ENCODE measurements at regions not wholly inside any gene's neighbourhood (a gene's known extent, or its start where the extent isn't known, plus 50 kb on each side); places are given as distances from the start of the nearest gene placed in this dataset.

GRCh38 chrY:19354061-19354856, 390.3 kb downstream of the KDM5D start:
- DNase-seq: no peak

GRCh38 chrY:19351616-19352015, 392.9 kb downstream of the KDM5D start:
- no peak for DNase-seq

DNA sequence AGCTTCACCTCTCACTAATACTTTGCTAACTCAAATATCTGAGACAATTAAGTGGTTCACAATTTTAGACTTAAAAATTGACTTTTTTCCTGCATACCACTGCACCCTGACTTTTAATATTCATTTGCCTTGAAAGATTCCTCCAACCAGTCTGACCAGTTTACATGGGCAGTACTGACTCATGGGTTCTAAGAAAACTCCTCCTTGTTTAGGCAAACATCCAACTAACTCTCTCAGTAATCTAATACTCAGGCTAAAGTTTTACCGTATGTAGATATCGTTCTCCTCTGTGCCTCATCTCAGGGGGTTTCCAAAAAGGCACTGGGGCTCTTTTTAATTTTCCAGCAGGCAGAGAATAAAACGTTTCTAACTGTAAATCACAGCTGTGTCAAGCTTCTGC, 422.8 kb downstream of the KDM5D start:
- no peak for DNase-seq

DNA sequence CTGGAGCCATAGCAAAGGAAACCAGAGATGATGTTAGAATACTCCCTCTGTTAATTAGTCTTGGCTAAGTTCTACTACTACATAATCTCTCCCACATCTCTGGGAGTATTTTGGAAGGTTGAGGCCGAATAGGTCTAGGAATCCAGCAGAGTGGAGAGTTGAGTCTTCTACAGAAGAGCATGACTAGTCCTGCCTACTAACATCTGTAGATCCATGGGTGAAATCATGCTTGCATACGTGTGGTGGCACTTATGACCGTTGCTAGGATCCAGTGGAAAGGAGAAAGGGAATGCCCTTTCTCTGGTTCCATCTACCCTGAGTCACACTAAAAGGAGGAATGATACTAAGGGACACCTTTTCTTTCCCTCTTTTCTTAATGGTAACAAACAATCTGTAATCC, 425.4 kb downstream of the KDM5D start:
- DNase-seq: no peak

GRCh38 chrY:19317271-19317987, 427.1 kb downstream of the KDM5D start:
- no peak for DNase-seq

DNA sequence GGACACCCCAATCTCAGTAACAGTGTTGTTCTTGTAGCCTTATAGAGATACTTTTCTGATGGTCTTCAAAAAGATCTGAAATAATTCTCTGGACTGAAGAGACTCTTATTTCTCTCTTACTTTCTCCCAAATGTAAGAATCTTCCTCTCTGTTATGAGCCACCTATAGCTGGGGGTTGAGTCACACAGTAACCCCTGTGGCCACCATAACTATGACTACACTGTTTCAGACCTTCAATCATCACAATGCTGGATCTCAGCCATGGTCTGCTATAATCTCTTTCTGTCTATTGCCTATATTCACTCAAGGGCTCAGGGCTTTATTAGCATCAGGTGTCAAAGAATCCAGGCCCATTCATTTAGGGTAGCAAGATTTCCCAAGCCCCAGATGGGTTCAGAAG, 436.9 kb downstream of the KDM5D start:
- DNase-seq: no peak

DNA sequence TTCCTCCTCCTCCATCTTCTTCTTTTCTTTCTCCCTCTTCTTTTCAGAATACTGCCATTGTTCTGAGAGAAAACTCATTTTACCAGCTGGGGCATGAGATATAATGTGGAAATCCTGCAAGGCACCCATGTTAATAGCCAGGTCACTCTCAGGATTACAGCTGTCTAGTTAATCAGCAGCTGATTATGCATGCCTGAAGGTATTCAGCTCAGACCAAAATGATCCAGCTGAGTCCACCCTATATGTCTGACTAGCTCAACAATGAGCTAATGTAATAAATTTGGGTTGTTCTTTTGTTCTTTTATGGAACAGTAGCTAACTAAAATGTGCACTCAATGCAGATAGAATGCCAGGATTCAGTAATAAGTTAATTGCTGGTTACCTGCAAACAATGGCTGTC, 441.4 kb downstream of the KDM5D start:
- DNase-seq: no peak

DNA sequence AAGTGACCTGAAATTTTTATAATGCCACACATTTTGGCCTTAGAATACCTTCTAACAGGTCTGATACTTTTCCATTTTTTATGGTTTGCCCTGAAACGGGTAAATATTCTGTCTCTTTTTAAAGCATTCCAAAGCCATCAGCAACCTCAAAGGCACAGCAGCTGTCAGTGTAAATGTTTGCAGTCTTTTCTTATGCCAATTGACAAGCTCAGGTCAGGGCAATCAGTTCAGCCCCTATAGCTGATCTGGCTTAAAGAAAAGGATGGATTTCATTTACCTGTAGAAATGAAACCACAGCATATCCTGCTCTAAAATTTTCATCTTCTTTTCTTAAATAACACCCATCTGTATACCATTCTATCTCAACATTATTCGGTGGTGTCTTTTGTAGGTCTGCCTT, 453.6 kb downstream of the KDM5D start:
- no peak for DNase-seq

DNA sequence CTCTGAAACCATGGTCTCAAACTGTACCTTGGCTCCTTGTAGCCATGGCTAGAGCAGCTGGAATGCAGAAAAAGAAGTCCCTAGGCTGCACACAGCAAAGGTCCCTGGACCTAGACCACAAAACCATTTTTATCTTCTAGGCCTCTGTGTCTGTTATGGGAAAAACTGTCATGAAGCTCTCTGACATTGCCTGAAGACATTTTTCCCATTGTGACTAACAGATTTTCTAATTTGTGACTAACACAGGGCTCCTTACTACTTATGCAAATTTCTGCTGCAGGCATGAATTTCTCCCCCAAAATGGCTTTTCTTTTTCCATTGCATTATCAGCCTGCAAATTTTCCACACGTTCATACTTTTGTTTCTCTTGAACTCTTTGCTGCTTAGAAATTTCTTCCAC, 470.4 kb downstream of the KDM5D start:
- DNase-seq: no peak

GRCh38 chrY:19268331-19268730, 476.2 kb downstream of the KDM5D start:
- no peak for DNase-seq

GRCh38 chrY:19265404-19265803, 479.1 kb downstream of the KDM5D start:
- no peak for DNase-seq

- no peak for DNase-seq
These were observed 482.2 kb downstream of the KDM5D start for GRCh38 chrY:19262310-19262709.

DNA sequence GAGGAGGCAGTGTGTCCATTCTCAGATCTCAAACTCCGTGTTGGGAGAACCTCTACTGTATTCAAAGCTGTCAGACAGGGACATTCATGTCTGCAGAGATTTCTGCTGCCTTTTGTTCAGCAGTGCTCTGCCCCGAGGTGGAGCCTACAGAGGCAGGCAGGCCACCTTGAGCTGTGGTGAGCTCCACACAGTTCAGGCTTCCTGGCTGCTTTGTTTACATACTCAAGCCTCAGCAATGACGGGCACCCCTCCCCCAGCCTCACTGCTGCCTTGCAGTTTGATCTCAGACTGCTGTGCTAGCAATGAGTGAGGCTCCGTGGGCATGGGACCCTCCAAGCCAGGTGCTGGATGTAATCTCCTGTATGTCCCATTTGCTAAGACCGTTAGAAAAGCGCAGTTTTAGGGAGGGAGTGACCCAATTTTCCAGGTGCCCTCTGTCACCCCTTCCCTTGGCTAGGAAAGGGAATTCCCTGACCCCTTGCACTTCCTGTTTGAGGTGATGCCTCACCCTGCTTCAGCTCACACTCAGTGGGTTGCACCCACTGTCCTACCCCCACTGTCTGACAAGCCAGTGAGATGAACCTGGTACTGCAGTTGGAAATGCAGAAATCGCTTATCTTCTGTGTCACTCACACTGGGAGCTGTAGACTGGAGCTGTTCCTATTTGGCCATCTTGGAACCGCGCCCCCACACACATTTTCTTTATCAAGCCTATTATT, 458.9 kb upstream of the HSFY2 start:
- DNase-seq: no peak

DNA sequence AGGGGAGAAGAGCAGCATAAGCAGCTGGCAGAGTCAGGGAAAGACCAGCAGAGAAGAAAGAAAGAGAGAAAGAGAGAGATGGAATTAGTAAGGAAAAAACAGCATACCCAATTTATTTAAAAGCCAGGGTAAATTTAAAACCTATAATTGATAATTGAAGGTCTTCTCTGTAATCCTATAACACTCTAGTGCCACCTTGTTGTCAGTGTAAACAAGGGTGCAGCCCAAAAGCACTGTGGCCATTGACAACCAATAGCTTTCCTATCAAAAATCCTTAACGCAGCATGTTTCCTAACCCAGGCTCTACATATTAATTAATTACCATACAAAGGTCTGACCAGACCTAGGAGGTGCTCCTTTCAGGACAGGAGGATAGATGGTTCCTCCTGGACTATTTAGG, 447.2 kb upstream of the HSFY2 start:
- DNase-seq: no peak

DNA sequence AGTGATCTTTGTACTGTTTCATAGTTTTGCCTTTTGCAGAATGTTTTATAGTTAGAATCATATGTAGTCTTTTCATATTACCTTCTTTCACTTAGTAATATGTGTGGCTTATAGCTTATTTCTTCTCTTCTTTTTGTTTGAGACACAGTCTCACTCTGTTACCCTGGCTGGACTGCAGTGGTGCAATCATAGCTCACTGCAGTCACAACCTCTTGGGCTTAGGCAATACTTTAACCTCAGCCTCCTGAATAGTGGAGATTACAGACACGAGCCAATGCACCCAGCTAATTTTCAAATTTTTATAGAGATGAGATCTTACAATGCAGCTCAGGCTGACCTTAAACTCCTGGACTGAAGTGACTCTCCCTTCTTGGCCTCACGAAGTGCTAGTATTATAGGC, 435.4 kb upstream of the HSFY2 start:
- no peak for DNase-seq

- no peak for DNase-seq
These were observed 433.5 kb upstream of the HSFY2 start for GRCh38 chrY:19207048-19207447.

DNA sequence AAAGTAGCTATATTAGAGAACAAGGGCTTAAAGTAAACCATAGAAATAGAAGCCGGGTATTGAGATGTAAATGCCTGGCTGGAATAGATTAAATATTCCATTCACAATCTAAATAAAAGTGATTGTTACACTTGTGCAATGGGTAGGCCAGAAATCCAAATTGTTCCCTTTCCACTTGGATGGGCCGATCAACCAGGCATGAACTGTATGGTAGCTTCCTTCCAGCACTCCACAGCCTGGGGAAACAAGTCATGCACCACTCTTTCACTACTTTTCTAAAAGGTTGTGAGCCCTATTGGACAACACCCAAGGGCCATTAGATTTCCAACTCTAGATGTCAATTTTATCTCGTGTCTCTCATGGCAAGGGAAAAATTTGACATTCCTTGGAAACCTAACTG, 407.3 kb upstream of the HSFY2 start:
- DNase-seq: no peak

DNA sequence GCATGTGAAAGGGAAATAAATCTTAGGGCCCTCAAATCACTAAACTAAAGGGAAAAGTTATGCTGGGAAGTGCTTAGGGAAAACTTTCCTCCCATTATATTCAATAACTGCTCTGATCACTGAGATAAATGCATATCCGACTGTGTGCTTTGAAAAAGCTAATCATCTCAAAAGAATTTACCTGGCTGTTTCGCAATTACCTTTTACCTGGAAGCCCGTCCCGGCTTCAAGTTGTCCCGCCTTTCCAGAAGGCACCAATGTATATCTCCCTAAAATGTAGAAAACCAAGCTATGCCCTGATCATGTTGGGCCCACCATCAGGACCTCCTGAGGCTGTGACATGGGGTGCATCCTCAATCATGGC, 394.6 kb upstream of the HSFY2 start:
- no peak for DNase-seq

GRCh38 chrY:19167319-19168201, 394.0 kb upstream of the HSFY2 start:
- DNase-seq: no peak

DNA sequence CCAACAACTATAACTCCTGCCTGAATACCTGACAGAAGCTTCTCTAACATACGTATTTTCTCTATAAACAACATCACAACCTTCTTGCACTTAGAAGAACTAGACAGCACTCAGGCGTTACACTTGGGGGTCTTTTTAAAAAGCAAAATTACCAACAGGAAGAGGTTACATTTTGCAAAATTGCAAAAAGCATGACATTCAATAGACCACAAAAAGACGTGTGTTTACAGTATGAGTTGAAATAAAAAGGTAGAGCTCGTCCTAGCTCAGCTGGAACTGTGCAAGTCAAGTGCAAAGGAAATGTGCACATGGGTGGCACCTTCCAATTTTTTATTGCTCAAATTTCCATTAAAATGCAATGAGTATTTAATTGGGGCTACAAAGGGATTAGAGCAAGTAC, 375.2 kb upstream of the HSFY2 start:
- no peak for DNase-seq

GRCh38 chrY:19146296-19146695, 372.8 kb upstream of the HSFY2 start:
- no peak for DNase-seq

DNA sequence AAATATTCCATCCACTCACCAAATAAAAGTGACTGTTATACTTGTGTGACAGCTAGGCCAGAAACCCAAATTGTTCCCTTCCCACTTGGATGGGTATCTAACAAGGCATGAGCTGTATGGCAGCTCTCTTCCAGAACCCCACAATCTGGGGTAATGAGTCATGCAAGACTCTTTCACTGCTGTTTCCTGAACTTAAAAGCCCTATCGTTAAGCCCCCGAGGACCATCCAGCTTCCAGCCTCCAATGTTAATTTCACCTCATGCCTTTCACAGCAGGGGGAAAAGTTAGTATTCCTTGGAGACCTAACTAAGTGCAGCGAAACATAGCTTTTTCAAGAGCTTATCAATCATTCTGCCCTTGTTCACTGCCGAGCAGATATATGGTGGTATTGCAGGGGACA, 368.6 kb upstream of the HSFY2 start:
- no peak for DNase-seq

DNA sequence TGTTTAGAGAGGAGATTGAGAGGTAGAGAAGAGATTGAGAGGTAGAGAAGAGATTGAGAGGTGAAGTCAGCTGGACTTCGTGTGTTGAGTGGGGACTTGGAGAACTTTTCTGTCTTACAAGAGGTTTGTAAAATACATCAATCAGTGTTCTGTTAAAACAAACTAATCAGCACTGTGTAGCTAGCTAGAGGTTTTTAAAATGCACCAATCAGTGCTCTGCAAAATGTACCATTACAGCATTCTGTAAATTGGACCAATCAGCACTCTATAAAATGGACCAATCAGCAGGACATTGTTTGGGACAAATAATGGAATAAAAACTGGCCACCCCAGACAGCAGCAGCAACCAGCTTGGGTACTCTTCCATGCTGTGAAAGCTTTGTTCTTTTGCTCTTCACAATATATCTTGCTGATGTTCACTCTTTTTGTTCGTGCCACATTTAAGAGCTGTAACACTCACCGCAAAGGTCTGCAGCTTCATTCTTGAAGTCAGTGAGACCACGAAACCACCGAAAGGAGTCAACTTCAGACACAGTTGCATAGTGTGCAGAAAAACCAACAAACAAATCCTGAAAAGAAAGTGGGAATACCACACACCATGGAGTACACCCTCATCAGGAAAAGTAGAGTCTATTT, 366.9 kb upstream of the HSFY2 start:
- DNase-seq: no peak

All from cortex of kidney (tissue), 1 donor.